Right renal cortex interstitium (tissue), 3 donors: ENCODE measurements at regions not wholly inside any gene's neighbourhood (a gene's known extent, or its start where the extent isn't known, plus 50 kb on each side); places are given as distances from the start of the nearest gene placed in this dataset.
"Not testable (repeated sequence)": the region's sequence is repeated elsewhere in the genome, so short reads cannot be mapped to it uniquely, and the experiment has no call there.

Source experiments
- DNase-seq, 3 donors: peaks; one replicate each; pipeline ENCODE4 v3.0.0-alpha.2; 2013; ENCODE audit warnings: low read depth in 3 of 3, low spot score in 2 of 3

DNA sequence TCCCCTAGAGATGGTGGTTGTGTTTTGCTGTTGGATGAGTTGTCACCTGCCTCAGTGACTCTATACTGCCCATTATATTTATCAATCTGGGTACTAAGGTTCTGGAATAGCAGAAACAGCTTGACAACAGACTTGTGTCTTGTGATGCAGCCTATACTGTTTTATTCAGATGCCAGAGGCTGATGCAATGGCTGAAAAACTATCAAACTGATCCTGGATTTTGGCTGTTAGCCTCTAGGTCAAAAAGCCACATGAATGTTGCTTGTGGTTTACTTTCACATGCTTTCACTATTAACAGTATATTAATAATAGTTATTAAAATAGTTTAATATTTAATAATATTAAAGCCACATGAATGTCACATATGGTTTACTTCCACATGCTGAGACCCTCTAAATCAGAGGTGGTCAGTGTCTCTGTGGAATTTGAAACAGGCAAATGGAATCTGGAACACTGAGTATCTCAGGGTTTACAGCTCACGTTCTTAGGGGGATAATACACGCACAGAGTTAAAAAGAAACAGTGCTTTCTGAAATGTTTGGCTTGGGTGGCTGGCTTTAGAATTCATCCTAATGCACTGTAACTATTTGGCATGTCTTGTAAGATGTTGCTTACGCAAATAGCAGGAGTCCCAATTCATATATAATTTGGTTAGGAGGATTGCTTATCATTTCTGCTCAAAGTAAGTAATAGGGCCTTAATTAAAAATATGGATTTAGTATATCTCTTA, 82.5 kb upstream of the LCORL start:
- no peak for DNase-seq

DNA sequence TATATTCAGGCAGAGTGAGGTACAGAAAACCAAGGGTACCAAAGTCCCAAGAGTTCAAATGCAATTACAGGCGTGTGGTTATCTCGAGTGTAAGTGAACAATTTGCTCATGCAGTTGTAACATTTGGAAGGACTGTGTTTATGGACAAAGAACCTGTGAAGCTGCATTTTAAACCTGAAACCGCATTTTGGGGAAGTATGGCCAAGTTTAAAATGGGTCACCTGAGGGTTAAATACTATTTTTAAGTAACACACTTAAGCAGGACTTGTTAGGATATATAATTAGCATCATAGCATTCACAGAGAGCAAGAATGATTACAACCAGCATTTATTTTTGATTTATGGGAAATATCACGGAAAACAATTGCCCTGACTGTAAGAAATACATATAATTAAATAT, 79.1 kb upstream of the LCORL start:
- DNase-seq = no peak

DNA sequence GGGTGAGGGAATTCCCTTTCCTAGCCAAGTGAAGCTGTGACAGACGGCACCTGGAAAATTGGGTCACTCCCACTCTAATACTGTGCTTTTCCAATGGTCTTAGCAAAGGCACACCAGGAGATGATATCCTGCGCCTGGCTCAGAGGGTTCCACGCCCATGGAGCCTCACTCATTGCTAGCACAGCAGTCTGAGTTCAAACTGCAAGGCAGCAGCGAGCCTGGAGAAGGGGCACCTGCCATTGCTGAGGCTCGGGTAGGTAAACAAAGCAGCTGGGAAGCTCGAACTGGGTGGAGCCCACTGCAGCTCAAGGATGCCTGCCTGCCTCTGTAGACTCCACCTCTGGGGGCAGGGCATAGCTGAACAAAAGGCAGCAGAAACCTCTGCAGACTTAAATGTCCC, 68.9 kb upstream of the LCORL start:
- not testable (repeated sequence) for DNase-seq

DNA sequence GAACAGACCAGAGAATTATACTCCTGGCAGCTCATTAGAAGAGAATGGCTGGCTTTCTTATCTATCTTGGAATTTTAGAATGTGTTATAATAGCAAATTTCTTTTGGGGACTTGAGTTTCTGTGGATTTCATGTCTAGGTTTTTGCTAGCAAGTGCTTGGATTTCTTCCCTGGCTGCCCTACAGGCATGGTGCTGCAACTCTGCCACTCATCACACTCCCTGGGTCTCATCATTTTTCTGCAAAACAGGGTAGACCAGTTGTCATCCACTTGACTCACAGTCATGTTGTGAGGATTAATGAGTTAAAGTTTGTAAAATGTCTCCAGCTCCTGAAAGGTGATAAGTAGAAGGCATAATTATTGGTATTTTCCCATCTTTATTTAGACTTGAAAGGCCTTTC, 60.7 kb upstream of the LCORL start:
- no peak for DNase-seq

DNA sequence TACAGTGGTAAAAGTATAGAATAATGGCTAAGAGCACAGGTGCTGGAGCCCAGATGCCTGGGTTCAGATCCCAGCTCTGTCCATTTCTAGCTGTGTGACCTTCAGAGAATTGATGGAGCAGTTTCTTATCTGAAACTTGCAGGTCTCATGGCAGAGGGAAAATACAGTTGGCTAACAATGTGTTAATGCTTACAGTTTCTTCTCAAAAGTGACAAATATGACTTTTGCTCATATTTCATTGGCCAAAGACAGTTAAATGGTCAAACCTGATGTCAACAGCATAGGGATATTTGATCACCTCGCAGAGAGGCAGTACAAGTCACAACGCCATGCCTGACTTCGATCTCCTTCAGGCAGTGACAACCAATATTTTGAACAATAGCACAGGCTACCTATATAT, 60.2 kb upstream of the LCORL start:
- DNase-seq = no peak

DNA sequence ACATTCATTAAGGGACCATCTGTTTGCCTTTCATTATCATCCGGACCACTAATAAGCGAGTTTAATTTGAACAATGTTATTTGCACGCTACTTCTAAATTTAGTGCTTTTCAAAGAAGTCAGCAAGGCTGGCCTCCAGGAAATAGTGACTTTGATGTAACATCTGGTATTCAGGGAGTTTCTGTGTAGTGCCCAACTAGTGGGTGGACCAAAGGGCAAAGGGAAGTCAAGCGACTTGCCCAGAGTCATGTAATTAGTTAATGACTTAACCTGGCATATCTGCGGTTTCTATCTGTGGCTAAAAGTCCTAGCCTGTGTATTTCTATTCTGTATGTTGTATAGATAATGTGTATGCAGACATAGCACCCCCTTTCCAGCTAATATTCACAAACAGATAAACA, 56.3 kb upstream of the LCORL start:
- no peak for DNase-seq

DNA sequence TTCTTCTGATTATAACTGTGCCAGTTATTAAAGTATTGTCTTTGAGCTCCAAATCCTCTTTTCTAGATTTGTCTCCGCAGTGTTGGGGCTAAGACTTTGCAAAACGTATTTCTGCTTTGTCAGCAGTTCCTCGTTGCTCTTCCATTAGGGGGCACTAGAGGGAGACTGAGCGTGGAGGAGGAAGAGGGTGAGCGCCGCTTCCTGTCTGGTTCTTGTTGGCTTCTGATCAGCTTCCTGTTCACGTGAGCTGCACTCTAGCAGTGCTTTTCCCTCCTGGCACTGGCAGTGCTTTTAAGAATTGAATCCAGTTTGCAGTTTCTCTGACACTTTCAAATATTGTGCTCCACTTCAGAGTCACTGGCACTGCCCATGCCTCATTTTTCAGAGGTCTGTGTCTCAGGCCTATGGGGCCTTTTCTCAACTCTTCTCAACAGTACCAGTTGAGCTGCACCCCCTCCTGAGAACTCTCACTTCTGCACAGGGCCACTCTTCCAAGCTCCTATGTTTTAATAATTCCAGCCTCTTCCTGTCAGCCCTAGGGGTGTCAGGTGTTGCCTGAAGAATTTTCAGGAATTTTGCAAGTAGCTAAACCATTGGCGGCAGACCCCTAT, 54.4 kb upstream of the LCORL start:
- no peak for DNase-seq

DNA sequence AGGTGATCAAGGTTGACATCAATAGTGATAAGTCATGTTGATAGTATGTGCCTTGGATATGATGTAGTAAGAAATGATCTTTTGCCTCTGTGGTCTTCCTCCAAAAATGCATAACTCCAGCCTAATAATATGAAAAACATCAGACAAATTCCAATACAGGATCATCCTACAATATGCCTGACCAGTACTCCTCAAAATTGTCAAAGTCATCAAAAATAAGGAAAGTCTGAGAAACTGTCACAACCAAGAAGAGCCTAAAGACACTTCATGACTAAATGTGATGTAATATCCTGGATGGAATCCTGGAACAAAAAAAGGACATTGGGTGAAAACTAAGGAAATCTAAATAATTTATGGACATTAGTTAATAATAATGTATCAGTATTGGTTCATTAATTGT, 50.3 kb upstream of the LCORL start:
- DNase-seq = no peak
